Neural progenitor cell (in vitro differentiated cells): ENCODE measurements at regions not wholly inside any gene's neighbourhood (a gene's known extent, or its start where the extent isn't known, plus 50 kb on each side); places are given as distances from the start of the nearest gene placed in this dataset.
A peak's percentile ranks its signal among the peaks of the same experiment; 100 is the strongest.

Source experiments
- DNase-seq: peaks from one replicate; pipeline ENCODE4 v3.0.0-alpha.2; 2016; ENCODE audit warnings: low spot score
- H2AFZ ChIP-seq: fragments of 200-600 bp; sonication (generic); replicated peaks from 2 replicates; pipeline ENCODE4 v1.6.1; 2016; ENCODE audit warnings: antibody characterized with exemption
- H3F3A ChIP-seq: fragments of 200-600 bp; sonication (generic); 2 replicates; pipeline ENCODE4 v1.6.1; 2016; ENCODE audit warnings: antibody characterized with exemption, low read depth
- H3K27ac ChIP-seq: fragments of 200-600 bp; sonication (generic); 2 replicates; pipeline ENCODE4 v1.5.1; 2016; ENCODE audit warnings: mild to moderate bottlenecking
- H3K27me3 ChIP-seq: fragments of 200-600 bp; sonication (generic); 2 replicates; pipeline ENCODE4 v1.6.1; 2016; ENCODE audit warnings: mild to moderate bottlenecking, moderate library complexity
- H3K36me3 ChIP-seq: fragments of 200-600 bp; sonication (generic); 2 replicates; pipeline ENCODE4 v1.5.1; 2016
- H3K4me1 ChIP-seq: fragments of 200-600 bp; sonication (generic); 2 replicates; pipeline ENCODE4 v1.6.1; 2016; ENCODE audit warnings: mixed run types
- H3K4me2 ChIP-seq: fragments of 200-600 bp; sonication (generic); 2 replicates; pipeline ENCODE4 v1.6.1; 2016
- H3K4me3 ChIP-seq: fragments of 200-600 bp; sonication (generic); 2 replicates; pipeline ENCODE4 v1.5.1; 2016
- H3K79me2 ChIP-seq: fragments of 200-600 bp; sonication (generic); 2 replicates; pipeline ENCODE4 v1.6.1; 2016; ENCODE audit warnings: low read depth
- H3K9ac ChIP-seq: fragments of 200-600 bp; sonication (generic); 2 replicates; pipeline ENCODE4 v1.6.1; 2016
- H3K9me3 ChIP-seq: fragments of 200-600 bp; sonication (generic); 2 replicates; pipeline ENCODE4 v1.5.1; 2016; ENCODE audit warnings: low read depth
- H4K20me1 ChIP-seq: fragments of 200-600 bp; sonication (generic); 2 replicates; pipeline ENCODE4 v1.6.1; 2016; ENCODE audit warnings: low read depth
- H3K27ac Mint-ChIP-seq: 3 replicates; pipeline ENCODE4 v1.8.0; 2021; ENCODE audit warnings: mixed read lengths
- H3K27me3 Mint-ChIP-seq: 2 replicates; pipeline ENCODE4 v1.8.0; 2022; ENCODE audit warnings: low read depth, mild to moderate bottlenecking, inconsistent platforms, moderate library complexity, mixed read lengths; ENCODE audit not compliant: insufficient read depth
- H3K36me3 Mint-ChIP-seq: 3 replicates; pipeline ENCODE4 v1.8.0; 2021; ENCODE audit warnings: mixed read lengths
- H3K4me1 Mint-ChIP-seq: 3 replicates; pipeline ENCODE4 v1.8.0; 2021; ENCODE audit warnings: mixed read lengths
- H3K4me3 Mint-ChIP-seq: 3 replicates; pipeline ENCODE4 v1.8.0; 2021; ENCODE audit warnings: mild to moderate bottlenecking, moderate library complexity, mixed read lengths
- H3K9me3 Mint-ChIP-seq: 3 replicates; pipeline ENCODE4 v1.8.0; 2020; ENCODE audit warnings: mixed read lengths
- EZH2 ChIP-seq: fragments of 200-600 bp; sonication (generic); IDR thresholded peaks from 2 replicates; pipeline ENCODE4 v1.6.1; 2017; ENCODE audit warnings: antibody characterized with exemption, mild to moderate bottlenecking, moderate library complexity
- EZH2phosphoT487 ChIP-seq: fragments of 200-600 bp; sonication (generic); IDR thresholded peaks from 2 replicates; pipeline ENCODE4 v1.6.1; 2017; ENCODE audit warnings: antibody characterized with exemption
- TF ChIP-seq, protein P1 (sequence below): fragments of 200-600 bp; sonication (generic); IDR thresholded peaks from 2 replicates; pipeline ENCODE4 v1.5.1; 2017; ENCODE audit warnings: antibody characterized with exemption, mild to moderate bottlenecking

GRCh38 chr17:37823996-37824395, 79.1 kb upstream of the HNF1B start:
- H3K9me3 ChIP-seq, result no peaks in the 10 kb centered on the region
- no peaks in the 10 kb centered on the region for H3K27me3 ChIP-seq
- H3K36me3 ChIP-seq, result no peaks in the 10 kb centered on the region
- no peak overlapping the region for H3K4me3 Mint-ChIP-seq
- H3K27ac ChIP-seq, result no peak overlapping the region
- no peak overlapping the region for H2AFZ ChIP-seq
- H3K27ac Mint-ChIP-seq, result peak overlapping the region; percentile 76
- H4K20me1 ChIP-seq, result no peaks in the 10 kb centered on the region
- H3K4me1 Mint-ChIP-seq, result peaks cover 41% of the 10 kb centered on the region
- peaks cover 3% of the 10 kb centered on the region for H3K27me3 Mint-ChIP-seq
- H3K4me2 ChIP-seq, result no peak overlapping the region
- no peaks in the 10 kb centered on the region for H3K36me3 Mint-ChIP-seq
- TF ChIP-seq EZH2 (no peak), EZH2phosphoT487 (no peak)
- TF ChIP-seq, protein P1, sequence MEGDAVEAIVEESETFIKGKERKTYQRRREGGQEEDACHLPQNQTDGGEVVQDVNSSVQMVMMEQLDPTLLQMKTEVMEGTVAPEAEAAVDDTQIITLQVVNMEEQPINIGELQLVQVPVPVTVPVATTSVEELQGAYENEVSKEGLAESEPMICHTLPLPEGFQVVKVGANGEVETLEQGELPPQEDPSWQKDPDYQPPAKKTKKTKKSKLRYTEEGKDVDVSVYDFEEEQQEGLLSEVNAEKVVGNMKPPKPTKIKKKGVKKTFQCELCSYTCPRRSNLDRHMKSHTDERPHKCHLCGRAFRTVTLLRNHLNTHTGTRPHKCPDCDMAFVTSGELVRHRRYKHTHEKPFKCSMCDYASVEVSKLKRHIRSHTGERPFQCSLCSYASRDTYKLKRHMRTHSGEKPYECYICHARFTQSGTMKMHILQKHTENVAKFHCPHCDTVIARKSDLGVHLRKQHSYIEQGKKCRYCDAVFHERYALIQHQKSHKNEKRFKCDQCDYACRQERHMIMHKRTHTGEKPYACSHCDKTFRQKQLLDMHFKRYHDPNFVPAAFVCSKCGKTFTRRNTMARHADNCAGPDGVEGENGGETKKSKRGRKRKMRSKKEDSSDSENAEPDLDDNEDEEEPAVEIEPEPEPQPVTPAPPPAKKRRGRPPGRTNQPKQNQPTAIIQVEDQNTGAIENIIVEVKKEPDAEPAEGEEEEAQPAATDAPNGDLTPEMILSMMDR, result no peak
- no peaks in the 10 kb centered on the region for H3K9me3 Mint-ChIP-seq
- H3K4me3 ChIP-seq, result no peak overlapping the region
- no peak for DNase-seq
- H3F3A ChIP-seq, result no peaks in the 10 kb centered on the region
- H3K9ac ChIP-seq, result no peak overlapping the region
- H3K79me2 ChIP-seq, result no peaks in the 10 kb centered on the region
- H3K4me1 ChIP-seq, result no peaks in the 10 kb centered on the region

GRCh38 chr17:37820995-37821713, 76.3 kb upstream of the HNF1B start:
- no peak overlapping the region for H3K4me3 ChIP-seq
- Mint-ChIP-seq H3K4me3 (no peak overlapping the region), H3K4me1 (peaks cover 27% of the 10 kb centered on the region), H3K9me3 (no peaks in the 10 kb centered on the region), H3K36me3 (no peaks in the 10 kb centered on the region), H3K27ac (peak overlapping the region; percentile 53), H3K27me3 (peaks cover 3% of the 10 kb centered on the region)
- no peaks in the 10 kb centered on the region for H3K9me3 ChIP-seq
- H3F3A ChIP-seq, result no peaks in the 10 kb centered on the region
- H3K27me3 ChIP-seq, result no peaks in the 10 kb centered on the region
- no peak overlapping the region for H3K9ac ChIP-seq
- no peaks in the 10 kb centered on the region for H3K79me2 ChIP-seq
- no peak for DNase-seq
- H3K4me2 ChIP-seq, result no peak overlapping the region
- no peaks in the 10 kb centered on the region for H3K4me1 ChIP-seq
- H4K20me1 ChIP-seq, result no peaks in the 10 kb centered on the region
- TF ChIP-seq, protein P1, result no peak
- no peak overlapping the region for H2AFZ ChIP-seq
- H3K27ac ChIP-seq, result no peak overlapping the region
- H3K36me3 ChIP-seq, result no peaks in the 10 kb centered on the region

DNA sequence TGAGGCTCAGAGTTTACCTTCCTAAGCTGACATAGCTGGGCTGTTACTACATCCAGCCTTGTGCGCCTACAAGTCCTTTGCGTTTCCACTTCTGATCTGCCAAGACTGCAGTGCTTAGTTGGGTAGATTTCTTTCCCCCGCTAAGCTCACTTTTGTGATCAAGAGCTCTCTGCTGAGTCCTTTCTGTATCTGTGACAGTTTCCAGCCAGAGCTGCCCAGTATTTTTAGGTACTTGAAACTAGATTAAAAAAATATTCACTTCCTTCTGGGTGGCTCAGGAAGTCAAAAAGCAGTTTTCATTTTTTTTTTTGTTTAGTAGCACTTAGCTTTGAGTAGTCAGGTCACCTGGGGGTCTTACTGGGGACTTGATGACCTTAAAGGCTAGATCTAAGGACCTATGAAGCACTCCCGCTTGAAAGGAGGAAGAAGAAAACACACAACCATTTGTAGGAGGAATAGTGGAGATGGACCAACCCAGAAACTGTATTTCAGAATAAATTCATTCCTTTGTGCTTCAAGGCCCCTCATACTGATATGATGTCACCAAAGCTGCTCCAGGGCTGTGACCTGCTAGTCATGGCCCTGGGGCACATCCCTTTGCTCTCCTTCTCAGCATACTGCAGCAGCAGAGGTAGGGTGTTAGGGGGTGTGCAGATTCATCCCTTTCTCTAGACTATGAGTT, 75.6 kb upstream of the HNF1B start:
- Histone ChIP-seq H3K36me3 (no peaks in the 10 kb centered on the region), H3K4me1 (no peaks in the 10 kb centered on the region), H3F3A (no peaks in the 10 kb centered on the region), H3K4me3 (no peak overlapping the region), H3K27ac (no peak overlapping the region), H3K9me3 (no peaks in the 10 kb centered on the region), H4K20me1 (no peaks in the 10 kb centered on the region), H2AFZ (no peak overlapping the region), H3K9ac (no peak overlapping the region), H3K4me2 (no peak overlapping the region), H3K79me2 (no peaks in the 10 kb centered on the region), H3K27me3 (no peaks in the 10 kb centered on the region)
- Mint-ChIP-seq H3K36me3 (no peaks in the 10 kb centered on the region), H3K27me3 (peaks cover 3% of the 10 kb centered on the region), H3K27ac (peak overlapping the region; percentile 53), H3K4me1 (peaks cover 21% of the 10 kb centered on the region), H3K9me3 (no peaks in the 10 kb centered on the region), H3K4me3 (no peak overlapping the region)
- no peak for DNase-seq
- TF ChIP-seq, protein P1, result no peak
- no peak for TF ChIP-seq EZH2phosphoT487
- TF ChIP-seq EZH2, result no peak
